Hematopoietic multipotent progenitor cell treated with erythropoietin and hydrocortisone succinate and interleukin-3 and kit ligand, for 6 days (in vitro differentiated cells): ENCODE measurements at regions not wholly inside any gene's neighbourhood (a gene's known extent, or its start where the extent isn't known, plus 50 kb on each side); places are given as distances from the start of the nearest gene placed in this dataset.
"Not testable (repeated sequence)": the region's sequence is repeated elsewhere in the genome, so short reads cannot be mapped to it uniquely, and the experiment has no call there.

Experiments used
- DNase-seq: peaks from one replicate; pipeline ENCODE4 v3.0.0-alpha.2; 2015

DNA sequence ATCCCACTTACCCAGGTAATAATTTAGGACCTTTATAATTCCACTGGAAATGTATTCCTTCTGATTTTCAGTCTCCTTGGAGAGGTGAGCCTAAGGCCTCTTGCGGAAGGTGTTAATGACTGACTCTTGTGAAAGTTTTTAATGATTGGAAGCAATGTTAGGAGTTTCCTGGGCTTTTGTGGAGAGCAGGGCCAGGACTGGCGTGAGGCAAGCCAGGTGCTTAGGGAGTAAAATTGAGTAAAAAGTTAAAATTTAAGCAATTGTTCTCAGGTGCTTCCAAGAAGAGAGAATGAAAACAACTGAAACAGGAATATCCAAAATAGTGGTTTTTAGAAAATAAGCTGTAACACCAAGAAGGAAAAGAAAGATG lies 130.6 kb upstream of the TGFBR2 start:
- no peak for DNase-seq

DNA sequence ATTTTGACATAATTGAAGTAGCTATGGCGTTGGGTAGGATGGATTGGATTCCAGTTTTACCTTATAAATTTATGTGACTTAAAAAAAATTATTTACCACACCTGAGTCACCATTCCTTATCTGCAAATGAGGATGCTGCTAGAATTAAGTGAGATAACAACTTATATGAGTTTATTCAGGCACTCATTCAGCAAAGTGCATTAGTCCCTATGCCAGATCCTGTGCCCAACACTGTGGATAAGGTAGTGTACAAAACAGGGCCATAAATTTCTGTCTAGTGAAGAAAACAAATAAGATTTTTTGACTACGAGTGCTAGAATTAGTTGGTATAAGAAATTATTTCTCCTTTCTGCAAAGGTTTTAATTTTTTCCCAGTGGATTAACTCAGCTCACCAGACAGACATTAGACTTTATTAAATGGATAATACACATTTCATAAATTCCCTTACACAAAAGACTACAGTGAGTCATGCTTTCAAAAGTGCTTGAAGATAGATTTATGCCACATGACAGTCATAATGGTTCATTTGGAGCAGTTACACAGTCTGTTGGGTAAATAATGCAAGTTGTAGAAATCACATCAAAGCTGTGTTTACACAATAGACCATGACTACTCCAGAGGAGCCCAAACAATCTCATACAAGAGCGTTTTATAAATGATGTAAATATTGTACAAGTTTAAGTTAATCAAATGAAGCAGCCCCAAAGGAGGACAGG lies 129.9 kb upstream of the TGFBR2 start:
- DNase-seq: no peak

DNA sequence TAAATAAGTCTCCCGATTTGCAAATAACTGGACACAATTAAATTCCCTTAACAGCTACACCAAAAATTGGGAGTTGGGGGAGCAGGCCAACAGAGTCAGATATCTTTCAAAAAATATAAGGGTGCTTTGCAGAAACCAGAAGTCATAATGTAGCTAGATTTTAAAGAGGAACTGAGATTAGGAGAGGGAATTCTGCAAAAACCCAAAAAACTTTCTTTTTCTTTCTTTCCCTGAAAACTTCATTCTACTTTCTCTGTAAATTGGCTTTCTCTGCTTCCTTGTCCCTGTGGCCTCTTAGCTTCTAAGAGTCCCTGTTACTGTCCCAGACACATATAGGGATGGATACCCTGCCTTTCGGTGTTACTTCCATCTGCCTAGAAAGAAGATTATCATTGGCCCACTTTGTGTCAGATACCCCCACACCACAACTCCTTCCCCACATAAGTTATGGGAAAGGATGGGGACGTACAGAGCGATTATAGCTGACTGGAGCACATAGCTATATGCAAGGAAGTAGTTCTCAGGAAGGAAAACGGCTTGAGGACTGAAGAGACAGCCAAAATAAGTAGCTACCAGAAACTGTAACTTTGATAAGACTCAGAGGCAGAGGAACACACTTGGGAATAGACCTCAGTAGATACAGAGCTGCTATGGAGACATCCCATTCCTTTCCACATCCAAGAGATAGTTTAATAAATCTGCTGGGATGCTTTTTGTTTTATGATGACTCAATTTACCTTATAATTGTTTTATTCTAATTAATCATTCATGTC lies 129.1 kb upstream of the TGFBR2 start:
- no peak for DNase-seq

DNA sequence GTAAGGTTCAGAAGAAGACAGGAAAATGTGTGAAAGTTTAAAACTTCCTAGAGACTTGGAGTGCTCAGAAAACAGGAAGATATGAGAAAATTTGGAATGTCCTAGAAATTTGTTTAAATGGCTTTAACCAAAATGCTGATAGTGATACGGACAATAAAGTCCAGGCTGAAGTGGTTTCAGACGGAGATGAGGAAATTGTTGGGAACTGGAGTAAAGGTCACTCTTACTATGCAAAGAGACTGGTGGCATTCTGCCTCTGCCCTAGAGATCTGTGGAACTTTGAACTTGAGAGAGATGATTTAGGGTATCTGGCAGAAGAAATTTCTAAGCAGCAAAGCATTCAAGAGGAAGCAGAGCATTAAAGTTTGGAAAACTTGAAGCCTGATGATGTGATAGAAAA lies 126.7 kb upstream of the TGFBR2 start:
- DNase-seq: not testable (repeated sequence)

DNA sequence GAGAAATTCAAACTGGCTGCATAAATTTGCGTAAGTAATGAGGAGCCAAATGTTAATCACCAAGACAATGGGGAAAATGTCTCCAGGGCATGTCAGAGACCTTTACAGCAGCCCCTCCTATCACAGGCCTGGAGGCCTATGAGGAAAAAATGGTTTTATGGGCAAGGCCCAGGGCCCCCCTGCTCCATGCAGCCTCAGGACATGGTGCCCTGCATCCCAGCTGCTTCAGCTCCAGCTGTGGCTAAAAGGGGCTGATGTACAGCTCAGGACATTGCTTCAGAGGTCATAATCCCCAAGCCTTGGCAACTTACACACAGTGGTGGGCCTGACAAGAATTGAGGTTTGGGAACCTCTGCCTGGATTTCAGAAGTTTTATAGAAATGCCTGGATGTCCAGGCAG lies 126.2 kb upstream of the TGFBR2 start:
- DNase-seq: not testable (repeated sequence)

GRCh38 chr3:30480587-30480986 lies 125.8 kb upstream of the TGFBR2 start:
- no peak for DNase-seq

GRCh38 chr3:30481241-30481640 lies 125.2 kb upstream of the TGFBR2 start:
- DNase-seq: no peak

- DNase-seq: not testable (repeated sequence)
These were observed 122.2 kb upstream of the TGFBR2 start for GRCh38 chr3:30484229-30484628.

- DNase-seq: no peak
These were observed 120.0 kb upstream of the TGFBR2 start for GRCh38 chr3:30486368-30486767.

DNA sequence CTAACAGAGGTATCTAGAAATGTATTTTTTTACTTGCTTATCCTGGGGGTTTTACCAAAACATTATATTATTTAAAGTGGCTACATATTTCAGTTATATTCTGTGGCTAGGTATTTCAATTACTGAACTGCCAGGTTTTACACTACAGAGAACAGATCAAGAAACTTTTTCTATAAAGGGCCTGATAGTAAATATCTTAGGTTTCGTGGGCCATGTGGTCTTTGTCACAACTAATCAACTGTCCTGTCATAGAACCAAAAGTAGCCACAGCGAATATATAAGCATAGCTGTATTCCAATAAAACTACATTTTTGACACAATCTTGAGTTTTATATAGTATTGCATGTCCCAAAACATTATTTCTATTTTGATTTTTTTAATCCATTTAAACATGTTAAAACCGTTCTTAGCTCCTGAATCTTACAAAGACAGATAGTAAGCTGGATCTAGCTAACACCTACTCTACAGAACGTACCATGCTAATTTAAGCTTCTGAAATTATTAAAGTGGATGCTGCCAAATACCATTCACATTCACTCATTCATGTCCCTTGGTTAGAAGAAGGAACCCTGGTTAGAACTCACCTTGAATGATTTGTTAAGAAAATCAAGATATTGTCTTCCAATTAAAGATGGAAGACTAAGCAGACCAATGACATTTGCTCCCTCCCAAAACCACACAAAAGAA lies 118.2 kb upstream of the TGFBR2 start:
- no peak for DNase-seq

DNA sequence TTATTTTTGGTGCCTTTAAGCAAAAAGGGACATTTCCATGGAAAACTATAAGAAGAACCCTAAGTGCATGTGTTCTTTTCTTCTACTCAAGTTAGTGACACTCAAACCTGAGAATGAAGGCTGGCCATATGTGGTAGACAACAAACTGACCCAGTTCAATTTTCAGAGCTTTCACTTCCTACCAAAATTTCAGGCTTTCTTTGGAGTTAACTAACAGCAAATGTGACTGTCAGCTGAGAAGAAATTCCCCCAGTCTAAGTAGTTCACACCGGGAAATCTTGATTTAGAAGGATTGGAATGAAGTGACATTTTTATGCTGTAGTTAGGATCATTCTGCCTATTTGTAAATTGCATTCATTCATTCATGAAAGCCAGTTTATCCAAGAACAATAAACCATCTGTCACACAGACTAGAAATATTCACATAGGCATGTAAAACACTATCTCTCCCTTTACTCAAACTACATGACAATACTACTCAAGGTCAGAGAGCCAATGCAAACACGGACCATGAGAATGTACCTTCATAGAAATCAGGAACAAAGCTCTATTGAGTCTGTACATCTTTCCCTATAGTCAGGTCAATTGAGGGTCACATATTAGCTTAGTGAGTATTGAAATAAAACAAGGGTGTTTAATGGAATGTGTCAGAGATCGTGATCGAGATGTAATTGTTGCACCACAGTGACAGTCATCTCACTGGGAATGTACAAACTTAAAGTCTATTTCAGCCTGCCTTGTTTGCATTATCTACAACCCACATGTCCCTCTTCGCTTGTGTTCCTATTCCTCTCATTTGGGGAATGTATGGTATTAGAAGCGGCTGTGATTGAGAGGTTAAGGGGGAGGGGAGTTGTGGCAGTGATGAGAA lies 113.8 kb upstream of the TGFBR2 start:
- DNase-seq: no peak

- no peak for DNase-seq
These were observed 112.5 kb upstream of the TGFBR2 start for GRCh38 chr3:30493911-30494311.

DNA sequence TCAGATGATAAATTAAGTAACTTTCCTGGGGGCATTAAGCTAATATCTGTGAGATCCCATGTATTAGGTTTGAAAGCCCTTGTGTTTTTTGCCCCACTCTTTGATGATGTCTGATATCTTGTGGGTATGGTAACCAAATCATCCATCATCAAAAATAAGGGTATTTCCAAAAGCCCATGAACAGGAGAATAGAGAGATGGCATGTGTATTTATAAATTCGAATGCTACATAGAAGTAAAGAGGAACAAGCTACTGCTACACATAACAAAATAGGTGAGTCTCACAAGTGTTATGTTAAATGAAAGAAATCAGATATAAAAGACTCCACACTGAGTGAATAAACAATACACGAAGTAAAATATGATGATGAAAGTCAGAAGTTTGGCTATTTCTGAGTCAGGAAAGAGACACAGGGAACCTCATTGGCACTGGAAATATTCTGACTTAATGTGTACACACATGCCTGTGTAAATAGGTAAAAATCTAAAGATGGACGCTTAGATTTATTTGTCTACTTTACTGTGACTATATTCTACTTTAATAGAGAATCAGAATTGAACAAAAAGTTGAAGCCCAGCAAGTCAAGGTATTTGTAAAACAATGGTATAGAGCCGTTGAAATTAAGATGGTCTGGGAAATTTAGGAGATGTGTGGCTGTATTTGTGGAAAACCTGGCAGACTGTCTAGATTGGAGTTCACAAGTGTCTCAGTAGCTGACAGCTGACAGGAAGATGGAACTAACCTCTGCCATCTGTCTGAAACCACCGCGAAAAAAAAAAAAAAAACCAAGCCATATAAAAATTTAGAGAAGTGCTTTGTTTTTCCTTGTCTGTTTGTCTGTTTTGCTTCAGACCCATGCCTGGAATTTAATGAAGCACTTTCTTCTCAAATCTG lies 111.0 kb upstream of the TGFBR2 start:
- no peak for DNase-seq

- DNase-seq: no peak
These were observed 110.1 kb upstream of the TGFBR2 start for GRCh38 chr3:30496066-30496966.

- DNase-seq: no peak
These were observed 107.8 kb upstream of the TGFBR2 start for GRCh38 chr3:30498587-30498967.

DNA sequence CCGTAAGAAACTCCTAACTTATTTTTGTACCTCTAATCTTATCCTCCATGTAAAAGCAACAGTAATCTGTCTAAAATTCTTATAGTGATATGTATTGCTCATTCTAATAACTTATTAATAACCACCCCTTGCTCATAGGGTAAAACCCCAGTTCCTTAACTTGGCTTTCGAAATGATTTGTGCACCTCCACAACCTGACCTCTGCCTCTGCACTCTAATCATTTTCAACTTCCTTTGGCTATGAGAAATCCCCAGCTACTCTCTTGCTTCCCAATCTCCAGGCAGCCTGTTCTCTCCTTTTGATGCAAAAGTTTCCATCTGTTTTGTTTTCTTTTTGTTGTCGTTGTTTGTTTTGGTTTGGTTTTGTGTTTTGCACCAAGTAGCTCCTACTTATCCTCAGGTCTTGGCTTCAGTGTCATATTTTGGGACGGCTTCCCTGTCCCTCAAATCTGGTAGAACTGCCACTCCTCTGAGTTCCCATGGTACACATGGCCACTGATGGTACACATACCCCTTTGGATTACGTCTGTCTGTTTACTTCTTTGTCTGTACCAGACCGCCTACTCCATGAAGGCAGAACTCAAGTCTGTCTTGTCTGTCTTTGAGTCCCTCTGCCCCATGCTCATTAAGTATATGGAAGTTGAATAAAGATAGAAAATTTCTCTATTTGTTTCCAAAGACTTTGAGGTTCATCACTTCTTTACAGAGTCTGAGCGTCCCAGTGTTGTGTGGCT lies 105.6 kb upstream of the TGFBR2 start:
- no peak for DNase-seq

- DNase-seq: no peak
These were observed 104.9 kb upstream of the TGFBR2 start for GRCh38 chr3:30501526-30501925.

GRCh38 chr3:30502051-30502741 lies 104.2 kb upstream of the TGFBR2 start:
- DNase-seq: no peak

DNA sequence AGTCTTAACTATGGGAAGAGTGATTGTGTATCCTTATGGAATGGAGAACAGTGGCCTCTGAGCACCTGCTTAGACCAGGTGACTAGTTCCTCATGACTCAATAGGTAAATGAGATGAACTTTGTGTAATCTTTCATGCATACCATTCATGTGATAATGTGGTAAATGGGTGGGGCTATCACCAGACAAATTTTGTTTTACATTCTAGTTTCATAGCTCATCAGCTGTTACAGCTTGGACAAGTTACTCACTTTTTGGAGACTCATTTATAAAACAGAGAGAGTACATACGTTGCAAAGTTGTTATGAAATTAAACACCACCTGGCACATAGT lies 103.7 kb upstream of the TGFBR2 start:
- no peak for DNase-seq

- DNase-seq: no peak
These were observed 103.0 kb upstream of the TGFBR2 start for GRCh38 chr3:30503446-30503845.
